RPMI8226 (cell line): ENCODE measurements at regions not wholly inside any gene's neighbourhood (a gene's known extent, or its start where the extent isn't known, plus 50 kb on each side); places are given as distances from the start of the nearest gene placed in this dataset.

Experiments used
- DNase-seq: peaks from one replicate; pipeline ENCODE4 v3.0.0-alpha.2; 2015

- no peak for DNase-seq
Measured at GRCh38 chr9:90365666-90366065, 277.0 kb downstream of the DIRAS2 start.

DNA sequence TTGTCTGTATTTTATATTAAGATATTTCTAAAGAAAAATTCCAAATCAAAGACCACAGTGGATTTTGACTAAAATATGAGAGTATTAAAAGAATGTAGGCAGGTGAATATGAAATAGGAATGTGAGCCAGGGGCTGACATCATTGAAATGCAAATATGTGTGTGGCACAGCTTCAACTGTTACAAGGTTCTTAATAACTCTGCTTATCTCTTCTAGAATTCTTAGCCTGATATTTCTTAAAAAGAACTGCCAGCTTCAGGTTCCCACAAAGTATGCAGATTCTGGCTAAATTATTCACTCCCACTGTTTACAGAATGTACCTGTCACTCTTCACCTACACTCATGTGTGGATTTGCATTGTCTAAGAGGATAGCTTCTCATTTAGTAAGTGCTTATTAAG lies 274.4 kb downstream of the DIRAS2 start:
- no peak for DNase-seq

GRCh38 chr9:90368928-90369327 lies 273.7 kb downstream of the DIRAS2 start:
- no peak for DNase-seq

- no peak for DNase-seq
Measured at GRCh38 chr9:90379771-90380170, 262.9 kb downstream of the DIRAS2 start.

- DNase-seq: no peak
Measured at GRCh38 chr9:90385146-90385545, 257.5 kb downstream of the DIRAS2 start.

- DNase-seq: no peak
Measured at GRCh38 chr9:90393365-90394152, 249.1 kb downstream of the DIRAS2 start.

DNA sequence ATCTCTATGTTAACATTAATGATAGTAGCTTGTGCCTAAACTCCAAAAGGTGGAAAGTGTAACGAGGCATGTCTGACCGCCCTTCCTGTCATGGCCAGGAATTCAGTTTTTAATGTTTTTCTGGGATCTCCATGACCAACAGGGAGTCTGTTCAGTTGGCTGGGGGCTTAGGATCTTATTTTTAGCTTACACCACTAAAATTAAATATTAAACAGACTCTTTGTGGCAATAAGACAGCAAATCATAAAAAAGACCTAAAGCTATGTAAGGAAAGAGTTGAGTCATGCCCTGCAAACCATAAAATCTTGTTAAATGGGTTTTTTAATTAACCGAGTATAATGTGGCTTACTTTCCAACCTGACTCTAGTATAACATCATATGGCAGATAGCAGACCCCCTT lies 247.8 kb downstream of the DIRAS2 start:
- DNase-seq: no peak

DNA sequence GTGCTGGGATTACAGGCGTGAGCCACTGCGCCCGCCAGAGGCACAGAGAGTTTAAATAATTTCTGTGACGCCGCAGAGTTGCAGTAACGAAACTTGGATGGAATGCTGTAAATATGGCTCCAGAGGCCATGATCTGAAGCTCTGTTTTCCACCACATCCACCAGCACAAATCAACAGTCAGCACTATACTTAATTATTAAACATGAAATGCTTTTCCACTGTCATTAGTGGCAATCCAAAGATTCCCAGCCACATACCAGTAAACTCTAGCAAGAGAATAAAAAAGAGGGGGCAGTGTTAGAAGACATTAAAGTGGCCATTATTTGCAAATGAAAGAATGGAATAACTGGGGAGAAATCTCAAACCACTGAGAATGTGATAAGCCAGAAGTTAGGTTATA lies 242.5 kb downstream of the DIRAS2 start:
- DNase-seq: no peak

DNA sequence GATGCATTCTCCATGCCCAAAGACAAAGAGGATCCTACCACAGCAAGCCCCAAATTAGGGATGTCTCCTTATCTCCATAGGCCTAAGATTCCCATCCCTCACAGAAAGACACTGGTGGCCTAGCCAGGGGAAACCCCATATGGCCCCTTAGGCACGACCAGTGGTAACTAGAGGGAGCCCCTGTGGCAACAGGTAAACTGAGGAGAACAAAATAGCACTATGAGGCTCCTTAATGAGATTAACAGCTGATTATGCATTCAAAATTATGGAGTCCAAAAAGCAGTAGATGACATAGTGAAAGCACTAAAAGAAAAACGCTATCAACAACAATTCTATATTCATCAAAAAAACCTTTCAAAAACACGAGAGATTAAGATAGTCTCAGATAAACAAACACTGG lies 234.0 kb downstream of the DIRAS2 start:
- DNase-seq: no peak

DNA sequence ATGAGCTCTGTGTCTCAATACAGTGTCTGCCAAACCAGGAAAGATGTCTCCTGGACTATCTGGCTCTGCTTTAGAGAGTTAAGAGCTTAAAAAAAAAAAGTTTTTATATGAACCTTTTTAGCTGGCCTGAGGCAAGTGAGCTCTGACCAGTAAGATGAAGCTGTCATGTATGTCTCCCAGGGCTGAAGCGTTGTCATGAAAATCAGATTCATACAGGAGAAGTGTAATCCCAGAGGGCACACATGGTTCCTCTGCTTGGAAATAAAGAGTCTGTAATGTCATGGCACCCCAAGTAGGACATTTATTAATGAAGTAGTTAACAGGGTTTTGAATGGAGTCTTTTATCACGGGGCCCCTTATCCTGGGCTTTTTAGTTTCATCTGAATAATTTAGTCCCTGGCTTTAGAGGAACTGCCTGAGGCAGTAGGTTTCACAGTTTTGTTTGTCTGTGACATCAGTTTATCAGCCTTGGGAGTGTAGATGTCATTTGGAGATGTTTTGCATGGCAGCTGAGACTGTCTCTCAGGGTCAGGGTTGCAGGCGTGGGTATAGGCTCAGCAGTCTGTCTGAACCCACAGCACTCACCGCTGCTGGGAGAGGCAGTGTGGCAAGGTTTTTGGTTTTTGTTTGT lies 223.3 kb downstream of the DIRAS2 start:
- no peak for DNase-seq

DNA sequence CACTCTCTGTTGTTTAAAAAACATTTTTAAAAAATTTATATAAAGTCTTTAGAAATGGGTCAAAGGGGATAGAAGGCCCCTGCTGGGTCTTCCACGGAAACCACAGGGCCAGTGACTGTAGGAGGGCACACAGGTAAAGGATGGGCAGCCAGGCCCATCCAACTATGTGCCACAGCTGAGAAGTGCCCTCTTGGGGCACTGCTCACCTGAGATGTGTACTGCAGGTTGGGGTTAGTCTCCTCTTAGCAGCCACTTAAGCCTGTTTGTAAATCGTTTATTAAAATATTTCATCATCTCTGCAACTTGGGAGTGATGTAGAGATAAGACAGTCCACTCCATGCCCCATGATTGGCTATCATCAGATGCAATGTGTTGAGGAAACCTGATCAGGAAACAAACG lies 222.4 kb downstream of the DIRAS2 start:
- DNase-seq: no peak

DNA sequence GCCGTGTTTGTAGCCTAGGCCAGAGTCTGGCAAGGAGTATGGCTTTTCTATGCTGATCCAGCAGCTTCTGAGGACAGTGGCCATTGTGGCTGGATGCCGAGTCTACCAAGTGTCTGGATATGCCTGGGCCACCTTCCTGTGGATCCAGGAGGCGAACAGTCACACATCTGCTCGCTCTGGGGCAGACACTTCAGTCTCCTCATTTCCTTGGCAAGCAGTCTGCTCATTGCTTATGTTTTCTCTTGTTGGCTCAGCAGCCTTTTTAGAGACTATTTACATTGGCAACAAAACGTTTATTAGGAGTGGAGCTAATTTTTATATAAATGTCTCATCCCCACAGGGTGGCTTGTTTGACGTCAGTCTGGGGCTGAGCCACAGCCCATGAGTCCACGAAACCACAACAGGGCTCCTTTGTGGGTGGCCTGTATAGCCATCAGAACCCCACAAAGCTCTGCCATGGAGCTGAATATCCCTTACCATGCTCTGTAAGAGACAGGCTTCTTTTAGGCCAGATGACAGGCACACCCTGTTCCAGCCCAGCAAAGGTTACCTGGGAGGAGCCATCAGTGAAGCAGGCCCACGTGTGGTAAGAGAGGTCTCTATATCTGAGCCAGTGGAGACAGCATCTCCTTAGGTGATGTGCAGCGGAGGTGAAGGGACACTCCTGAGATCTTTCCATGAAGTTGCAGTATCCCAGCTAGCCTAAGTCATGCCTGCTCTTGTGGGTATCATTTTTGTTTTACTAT lies 221.7 kb downstream of the DIRAS2 start:
- DNase-seq: no peak

DNA sequence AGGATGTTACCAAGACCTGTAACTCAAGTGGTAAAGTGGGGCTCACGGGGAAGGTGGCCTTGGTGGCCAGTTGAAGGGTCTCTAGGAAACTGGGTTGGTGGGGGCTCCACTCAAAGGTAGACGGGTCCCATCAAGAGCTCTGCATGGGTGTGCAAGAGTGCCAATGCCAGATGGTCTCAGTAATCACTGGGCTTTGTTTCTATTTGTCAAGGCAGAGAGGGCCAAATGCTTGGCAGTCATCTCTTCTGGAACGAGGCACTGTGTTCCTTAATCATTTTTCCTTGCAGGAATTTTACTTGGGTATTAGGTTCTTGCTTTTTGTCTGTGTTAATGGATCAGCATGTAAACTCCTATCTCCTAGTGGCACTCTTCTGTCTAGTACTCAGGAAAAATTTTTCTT lies 220.8 kb downstream of the DIRAS2 start:
- DNase-seq: no peak

GRCh38 chr9:90423661-90424193 lies 218.9 kb downstream of the DIRAS2 start:
- no peak for DNase-seq

GRCh38 chr9:90428517-90428916 lies 214.1 kb downstream of the DIRAS2 start:
- no peak for DNase-seq

DNA sequence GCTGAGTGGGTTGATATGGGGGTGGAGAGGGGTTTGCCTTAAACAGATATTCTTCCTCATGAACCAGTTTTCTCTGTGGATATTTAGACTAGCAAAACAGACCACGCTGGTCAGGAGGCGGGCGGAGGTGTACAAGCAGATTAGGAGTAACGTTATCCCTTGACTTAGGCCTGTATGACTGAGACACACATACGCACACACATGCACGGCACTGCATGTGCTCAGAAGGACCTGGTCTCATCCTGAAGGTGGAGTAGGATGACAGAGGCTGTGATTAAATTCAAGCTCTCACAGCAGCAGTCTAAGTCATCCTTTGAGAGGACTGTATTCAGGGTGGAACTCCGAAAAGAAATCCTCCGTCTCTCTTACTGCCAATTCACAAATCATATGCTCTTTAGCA lies 209.7 kb downstream of the DIRAS2 start:
- no peak for DNase-seq

GRCh38 chr9:90433398-90433941 lies 209.2 kb downstream of the DIRAS2 start:
- DNase-seq: no peak

DNA sequence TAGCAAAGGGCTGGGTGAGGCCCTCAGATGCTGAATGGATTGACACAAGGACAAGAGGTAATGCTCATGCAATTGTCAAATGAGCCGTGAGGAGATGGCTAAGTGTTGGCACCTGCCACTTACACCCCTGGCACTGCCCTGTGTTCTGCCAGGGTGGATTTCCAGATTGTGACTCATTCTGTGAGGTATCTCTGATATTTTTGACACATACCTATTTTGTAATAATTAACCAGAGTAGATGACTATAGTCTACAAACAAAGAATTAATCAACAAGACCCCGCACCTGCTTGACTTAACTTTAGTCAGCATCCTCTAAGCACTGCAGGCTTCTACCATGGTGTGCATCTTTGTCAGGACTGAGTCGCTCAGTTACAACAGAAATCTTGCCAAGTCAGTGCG lies 200.8 kb downstream of the DIRAS2 start:
- no peak for DNase-seq

DNA sequence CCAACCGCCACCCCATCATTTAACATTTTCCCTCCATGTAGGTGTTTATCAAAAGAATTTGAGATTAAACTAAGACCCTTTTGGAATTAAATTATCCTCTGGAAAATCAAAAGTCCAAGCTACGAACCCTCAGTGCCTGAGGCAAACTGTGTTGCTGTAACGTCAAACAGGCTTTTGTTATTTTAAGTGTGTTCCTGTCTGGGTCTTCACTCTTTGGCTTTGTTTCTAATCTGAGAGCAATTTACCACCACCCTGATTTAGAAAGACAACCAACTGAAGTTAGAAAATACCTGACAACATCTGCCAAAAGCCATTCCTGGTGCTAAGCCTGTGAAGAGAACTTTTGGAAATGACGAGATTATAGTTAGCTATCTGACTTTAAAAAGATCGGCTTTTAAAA lies 199.9 kb downstream of the DIRAS2 start:
- DNase-seq: no peak

- no peak for DNase-seq
Measured at GRCh38 chr9:90444609-90445204, 197.9 kb downstream of the DIRAS2 start.

GRCh38 chr9:90445391-90445790 lies 197.2 kb downstream of the DIRAS2 start:
- no peak for DNase-seq

DNA sequence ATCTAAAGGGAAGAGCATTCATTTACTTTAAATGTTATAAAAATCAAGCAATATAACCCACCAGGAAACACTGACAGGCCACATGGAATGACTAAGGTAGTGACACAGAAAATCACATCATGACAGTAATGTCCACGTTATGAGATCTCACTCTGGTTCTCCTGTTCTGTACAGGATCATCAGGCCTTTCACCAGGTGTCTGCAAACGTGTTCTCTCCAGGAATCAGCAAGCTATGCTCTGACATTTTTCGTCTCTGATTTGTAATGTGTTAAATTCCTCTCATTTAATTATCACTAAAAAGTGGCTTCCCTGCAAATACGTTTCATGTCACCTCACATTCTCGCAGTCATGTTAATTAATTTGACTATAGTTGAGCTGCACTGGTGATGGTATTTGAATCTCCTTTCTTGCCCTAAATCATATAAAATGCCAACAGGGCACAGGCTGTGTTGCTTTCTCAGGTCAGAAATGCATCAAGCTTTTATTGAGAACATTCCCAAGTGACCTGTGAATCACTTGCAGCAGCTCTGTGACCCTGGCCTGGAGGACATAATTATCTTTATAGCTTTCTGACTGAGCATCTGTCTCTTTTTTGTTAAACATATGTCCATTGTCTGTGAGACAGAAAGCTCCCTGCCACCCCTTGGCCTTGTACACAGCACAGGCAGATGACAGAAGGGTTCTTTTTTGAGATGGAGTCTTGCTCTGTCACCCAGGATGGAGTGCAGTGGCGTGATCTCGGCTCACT lies 196.2 kb downstream of the DIRAS2 start:
- no peak for DNase-seq
